ENCODE measurements at regions not wholly inside any gene's neighbourhood (a gene's known extent, or its start where the extent isn't known, plus 50 kb on each side); places are given as distances from the start of the nearest gene placed in this dataset.
"Not testable (repeated sequence)": the region's sequence is repeated elsewhere in the genome, so short reads cannot be mapped to it uniquely, and the experiment has no call there.

DNA sequence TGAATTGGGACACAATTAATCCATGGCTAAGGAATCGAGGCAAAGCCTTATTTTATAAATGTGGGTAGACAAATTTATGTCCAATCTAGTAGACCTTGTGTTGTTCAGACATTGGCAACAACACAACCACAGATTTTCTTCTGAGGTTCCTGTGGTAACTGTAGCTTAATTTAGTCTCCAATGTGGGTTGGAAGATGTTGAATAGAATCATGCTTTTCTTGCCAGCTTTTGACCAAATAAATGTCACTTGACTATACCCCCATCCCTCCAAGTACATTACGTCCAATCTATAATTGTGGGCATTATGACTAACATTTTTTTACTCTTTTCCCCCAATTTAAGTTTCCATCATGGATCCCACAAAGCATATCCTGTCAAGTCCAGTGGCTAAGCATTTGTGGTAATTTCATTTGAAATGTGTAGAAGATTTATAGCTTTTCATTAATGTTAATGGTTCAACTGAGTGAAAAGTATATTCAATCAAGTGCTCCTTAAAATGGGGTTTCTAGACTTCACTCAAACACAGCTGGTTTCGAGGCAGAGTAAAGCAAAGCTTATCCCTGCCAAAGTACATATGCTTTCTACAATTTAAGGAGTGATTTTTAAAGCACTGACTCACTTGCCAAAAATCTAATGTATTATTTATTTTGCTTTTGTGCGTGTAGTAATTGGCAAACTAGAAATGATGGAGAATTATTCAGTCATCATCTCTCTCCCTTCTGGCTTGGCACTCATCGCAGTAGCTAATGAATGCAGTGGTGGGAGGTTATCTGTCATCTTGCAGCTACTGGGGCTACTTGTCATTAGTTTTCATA is 141.8 kb downstream of the FAM174A start:
- 59% methylated on average over 5 of the region's 5 CpGs for WGBS, 2 donors (ENCODE audit: low coverage in 1 of 2)
- Histone ChIP-seq H3K4me3 (no peak overlapping the region), H3K4me1 (no peaks in the 10 kb centered on the region), H3K36me3 (no peaks in the 10 kb centered on the region), H3K9me3 (no peaks in the 10 kb centered on the region), H3K27ac (no peak overlapping the region), H3K27me3 (no peaks in the 10 kb centered on the region)
- intact Hi-C loops (cut with DNase I; ENCODE audit: low total_unique reads) (no loop called here), in situ Hi-C loops (cut with MboI; ENCODE audit: low pct_ligation_motif_present in 1 of 4, low pct_unique_long_range_greater_than_20kb in 1 of 4, low sequenced_read_pairs in 3 of 4) (no loop called here)
- no peak for DNase-seq
- TF ChIP-seq, protein P1, sequence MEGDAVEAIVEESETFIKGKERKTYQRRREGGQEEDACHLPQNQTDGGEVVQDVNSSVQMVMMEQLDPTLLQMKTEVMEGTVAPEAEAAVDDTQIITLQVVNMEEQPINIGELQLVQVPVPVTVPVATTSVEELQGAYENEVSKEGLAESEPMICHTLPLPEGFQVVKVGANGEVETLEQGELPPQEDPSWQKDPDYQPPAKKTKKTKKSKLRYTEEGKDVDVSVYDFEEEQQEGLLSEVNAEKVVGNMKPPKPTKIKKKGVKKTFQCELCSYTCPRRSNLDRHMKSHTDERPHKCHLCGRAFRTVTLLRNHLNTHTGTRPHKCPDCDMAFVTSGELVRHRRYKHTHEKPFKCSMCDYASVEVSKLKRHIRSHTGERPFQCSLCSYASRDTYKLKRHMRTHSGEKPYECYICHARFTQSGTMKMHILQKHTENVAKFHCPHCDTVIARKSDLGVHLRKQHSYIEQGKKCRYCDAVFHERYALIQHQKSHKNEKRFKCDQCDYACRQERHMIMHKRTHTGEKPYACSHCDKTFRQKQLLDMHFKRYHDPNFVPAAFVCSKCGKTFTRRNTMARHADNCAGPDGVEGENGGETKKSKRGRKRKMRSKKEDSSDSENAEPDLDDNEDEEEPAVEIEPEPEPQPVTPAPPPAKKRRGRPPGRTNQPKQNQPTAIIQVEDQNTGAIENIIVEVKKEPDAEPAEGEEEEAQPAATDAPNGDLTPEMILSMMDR (IDR thresholded peaks at IDR 0.05) = no peak
- no peak for TF ChIP-seq EP300 (IDR thresholded peaks at IDR 0.05; ENCODE audit: low read depth)
- TF ChIP-seq POLR2A (IDR thresholded peaks at IDR 0.05) = no peak
- no peak for TF ChIP-seq POLR2AphosphoS5 (IDR thresholded peaks at IDR 0.05)

DNA sequence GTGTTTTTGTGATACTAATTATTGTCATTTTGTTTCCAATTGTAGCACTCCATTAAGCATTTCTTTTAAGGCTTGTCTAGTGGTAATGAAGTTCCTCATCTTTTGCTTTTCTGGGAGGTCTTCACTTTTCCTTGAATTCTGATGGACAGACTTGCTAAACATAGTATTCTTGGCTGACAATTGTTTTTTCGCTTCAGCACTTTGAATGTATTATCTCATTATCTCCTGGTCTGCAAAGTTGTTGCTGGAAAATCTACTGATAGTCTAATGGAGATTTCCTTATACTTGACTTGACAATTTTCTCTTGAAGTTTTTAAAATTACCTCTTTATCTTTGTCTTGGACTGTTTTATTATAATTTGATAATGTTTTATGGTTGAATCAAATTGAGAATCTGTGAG is 147.5 kb downstream of the FAM174A start:
- Histone ChIP-seq H3K27ac (no peak overlapping the region), H3K27me3 (no peaks in the 10 kb centered on the region), H3K36me3 (no peaks in the 10 kb centered on the region), H3K4me3 (no peak overlapping the region), H3K9me3 (peaks cover 9% of the 10 kb centered on the region in 2 donors), H3K4me1 (no peaks in the 10 kb centered on the region)
- 89% methylated on average over 1 of the region's 1 CpG for WGBS, 2 donors (ENCODE audit: low coverage in 1 of 2)
- in situ Hi-C loops (cut with MboI; ENCODE audit: low pct_ligation_motif_present in 1 of 4, low pct_unique_long_range_greater_than_20kb in 1 of 4, low sequenced_read_pairs in 3 of 4) (no loop called here), intact Hi-C loops (cut with DNase I; ENCODE audit: low total_unique reads) (no loop called here)
- TF ChIP-seq POLR2AphosphoS5 (IDR thresholded peaks at IDR 0.05) (no peak), POLR2A (IDR thresholded peaks at IDR 0.05) (no peak), EP300 (IDR thresholded peaks at IDR 0.05; ENCODE audit: low read depth) (no peak)
- TF ChIP-seq, protein P1 (IDR thresholded peaks at IDR 0.05) = no peak
- DNase-seq = no peak

DNA sequence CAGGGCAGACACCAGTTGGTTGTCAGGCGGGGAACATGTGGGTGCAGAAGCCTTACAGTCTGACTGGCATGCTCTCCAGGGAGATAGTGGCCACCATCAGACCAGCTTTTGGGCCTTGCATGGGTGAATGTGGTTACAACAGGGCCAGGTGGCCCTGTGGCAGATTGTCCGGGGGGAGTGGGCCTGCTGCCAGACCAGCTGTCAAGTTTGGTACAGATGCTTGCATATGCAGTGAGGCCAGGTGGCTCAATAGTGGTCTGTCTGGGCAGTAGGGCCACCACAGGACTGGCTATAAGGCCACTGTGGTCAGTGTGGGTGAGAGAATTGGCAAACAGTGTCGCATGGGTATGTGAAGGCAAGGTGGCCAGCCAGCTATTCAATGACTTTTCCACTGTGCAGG is 148.7 kb downstream of the FAM174A start:
- TF ChIP-seq, protein P1 (IDR thresholded peaks at IDR 0.05) = no peak
- no peak for TF ChIP-seq EP300 (IDR thresholded peaks at IDR 0.05; ENCODE audit: low read depth)
- TF ChIP-seq POLR2A (IDR thresholded peaks at IDR 0.05) = no peak
- no peak for TF ChIP-seq POLR2AphosphoS5 (IDR thresholded peaks at IDR 0.05)

DNA sequence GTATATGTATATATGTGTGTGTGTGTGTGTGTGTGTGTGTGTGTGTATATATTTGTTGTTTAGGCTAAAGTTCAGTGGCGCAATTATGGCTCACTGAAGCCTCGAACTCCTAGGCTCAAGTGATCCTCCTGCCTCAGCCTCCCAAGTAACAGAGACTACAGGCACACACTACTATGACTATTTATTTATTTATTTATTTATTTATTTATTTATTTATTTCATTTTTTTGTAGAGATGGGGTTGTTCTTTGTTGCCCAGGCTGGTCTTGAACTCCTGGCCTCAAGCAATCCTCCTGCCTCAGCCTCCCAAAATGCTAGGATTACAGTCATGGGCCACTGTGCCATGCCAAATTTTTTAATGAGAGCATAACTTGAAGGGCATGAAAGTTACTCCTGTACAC is 149.9 kb downstream of the FAM174A start:
- H3K27ac ChIP-seq; H3K36me3 ChIP-seq; H3K27me3 ChIP-seq; intact Hi-C loops (cut with DNase I; ENCODE audit: low total_unique reads); H3K4me3 ChIP-seq; H3K4me1 ChIP-seq; DNase-seq; in situ Hi-C loops (cut with MboI; ENCODE audit: low pct_ligation_motif_present in 1 of 4, low pct_unique_long_range_greater_than_20kb in 1 of 4, low sequenced_read_pairs in 3 of 4); H3K9me3 ChIP-seq: not testable (repeated sequence)
- 89 to 96% methylated on average over 2 of the region's 2 CpGs for WGBS, 2 donors (ENCODE audit: low coverage in 1 of 2)

More for the DNA sequence above, 148.7 kb downstream of the FAM174A start:
- H3K27me3 ChIP-seq = no peaks in the 10 kb centered on the region
- intact Hi-C loops (cut with DNase I; ENCODE audit: low total_unique reads) (no loop called here), in situ Hi-C loops (cut with MboI; ENCODE audit: low pct_ligation_motif_present in 1 of 4, low pct_unique_long_range_greater_than_20kb in 1 of 4, low sequenced_read_pairs in 3 of 4) (no loop called here)
- no peaks in the 10 kb centered on the region for H3K4me1 ChIP-seq
- no peaks in the 10 kb centered on the region for H3K36me3 ChIP-seq
- H3K9me3 ChIP-seq = peaks cover 9% of the 10 kb centered on the region in 2 donors
- H3K27ac ChIP-seq = no peak overlapping the region
- H3K4me3 ChIP-seq = no peak overlapping the region
- 89% methylated on average over 3 of the region's 3 CpGs; no CpG with 5 or more reads in 1 of the 2 donors for WGBS, 2 donors (ENCODE audit: low coverage in 1 of 2)
- DNase-seq = no peak

DNA sequence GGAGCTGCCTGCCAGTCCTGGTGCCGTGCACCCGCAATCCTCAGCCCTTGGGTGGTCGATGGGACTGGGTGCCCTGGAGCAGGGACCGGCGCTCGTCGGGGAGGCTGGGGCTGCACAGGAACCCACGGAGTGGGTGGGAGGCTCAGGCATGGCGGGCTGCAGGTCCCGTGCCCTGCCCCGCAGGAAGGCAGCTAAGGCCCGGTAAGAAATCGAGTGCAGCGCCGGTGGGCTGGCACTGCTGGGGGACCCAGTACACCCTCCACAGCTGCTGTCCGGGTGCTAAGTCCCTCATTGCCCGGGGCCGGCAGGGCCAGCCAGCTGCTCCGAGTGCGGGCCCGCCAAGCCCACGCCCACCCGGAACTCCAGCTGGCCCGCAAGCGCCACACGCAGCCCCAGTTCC is 153.7 kb downstream of the FAM174A start:
- H3K4me1 ChIP-seq; H3K27me3 ChIP-seq; H3K4me3 ChIP-seq; H3K27ac ChIP-seq; in situ Hi-C loops (cut with MboI; ENCODE audit: low pct_ligation_motif_present in 1 of 4, low pct_unique_long_range_greater_than_20kb in 1 of 4, low sequenced_read_pairs in 3 of 4); intact Hi-C loops (cut with DNase I; ENCODE audit: low total_unique reads); H3K36me3 ChIP-seq; DNase-seq; H3K9me3 ChIP-seq: not testable (repeated sequence)
- 96% methylated on average over 5 of the region's 26 CpGs; no CpG with 5 or more reads in 1 of the 2 donors for WGBS, 2 donors (ENCODE audit: low coverage in 1 of 2)
